ENCODE measurements at regions not wholly inside any gene's neighbourhood (a gene's known extent, or its start where the extent isn't known, plus 50 kb on each side); places are given as distances from the start of the nearest gene placed in this dataset.

DNA sequence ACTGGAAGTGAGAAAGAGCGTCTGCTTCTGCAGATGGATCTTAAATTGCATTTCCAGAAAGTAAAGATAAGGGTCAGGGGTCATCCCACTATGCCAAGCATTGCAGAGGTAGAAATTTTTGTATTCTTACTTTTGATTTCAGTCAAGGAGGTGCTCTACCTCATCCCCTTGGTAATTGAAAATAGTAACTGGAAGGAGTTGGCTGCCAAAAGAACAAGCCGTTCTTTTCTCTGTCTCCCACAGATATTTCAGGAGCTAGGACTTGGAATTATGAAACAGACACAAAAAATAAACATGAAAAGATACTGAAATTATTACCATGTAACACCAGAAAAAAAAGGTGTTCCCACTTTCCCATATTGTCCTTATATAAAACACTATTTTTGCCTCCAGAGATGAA is 309.9 kb upstream of the UMPS start:
- no peak for TF ChIP-seq CTCF (IDR thresholded peaks at IDR 0.05; ENCODE audit: low read length)
- no peak for TF ChIP-seq EZH2 (IDR thresholded peaks at IDR 0.05; ENCODE audit: borderline replicate concordance, low read length)
